Neuronal stem cell (in vitro differentiated cells): ENCODE measurements at regions not wholly inside any gene's neighbourhood (a gene's known extent, or its start where the extent isn't known, plus 50 kb on each side); places are given as distances from the start of the nearest gene placed in this dataset.

ENCODE experiments used
- DNase-seq: peaks from one replicate; pipeline ENCODE4 v3.0.0-alpha.2; 2013; ENCODE audit warnings: low spot score
- H2AFZ ChIP-seq: one replicate; pipeline ENCODE4 v1.6.1; 2013; ENCODE audit warnings: mild to moderate bottlenecking, low read length, inconsistent platforms
- H2AK5ac ChIP-seq: 2 replicates; pipeline ENCODE4 v1.6.1; 2013; ENCODE audit warnings: low read depth, mild to moderate bottlenecking, inconsistent platforms, low read length, moderate library complexity, mixed read lengths
- H2BK120ac ChIP-seq: 2 replicates; pipeline ENCODE4 v1.6.1; 2013; ENCODE audit warnings: low read depth, mild to moderate bottlenecking, inconsistent platforms, low read length, moderate library complexity, mixed read lengths
- H2BK12ac ChIP-seq: one replicate; pipeline ENCODE4 v1.6.1; 2013; ENCODE audit warnings: low read length, inconsistent platforms
- H2BK15ac ChIP-seq: 2 replicates; pipeline ENCODE4 v1.6.1; 2013; ENCODE audit warnings: mild to moderate bottlenecking, low read length, inconsistent platforms, mixed read lengths
- H2BK5ac ChIP-seq: one replicate; pipeline ENCODE4 v1.6.1; 2013; ENCODE audit warnings: inconsistent platforms, mild to moderate bottlenecking, low read length, moderate library complexity
- H3K14ac ChIP-seq: one replicate; pipeline ENCODE4 v1.6.1; 2013; ENCODE audit warnings: low read length, inconsistent platforms
- H3K18ac ChIP-seq: 2 replicates; pipeline ENCODE4 v1.6.1; 2013; ENCODE audit warnings: low read length, inconsistent platforms
- H3K23ac ChIP-seq: 2 replicates; pipeline ENCODE4 v1.6.1; 2013; ENCODE audit warnings: low read depth, mild to moderate bottlenecking, mixed read lengths, low read length, inconsistent platforms; ENCODE audit not compliant: poor library complexity
- H3K27ac ChIP-seq: replicated peaks from 3 replicates; pipeline ENCODE4 v1.5.1; 2013; ENCODE audit warnings: low read length, inconsistent platforms
- H3K27me3 ChIP-seq, 3 experiments: 2 replicates each; pipeline ENCODE4 v1.6.1; 2013; ENCODE audit warnings: low read length in 3 of 3, mild to moderate bottlenecking in 2 of 3, inconsistent platforms in 1 of 3, low read depth in 1 of 3, mixed read lengths in 1 of 3, moderate library complexity in 1 of 3; ENCODE audit not compliant: control insufficient read depth in 3 of 3, insufficient read depth in 3 of 3
- H3K36me3 ChIP-seq, 2 donors: replicated peaks in 1 of 2; 2 replicates each; pipeline ENCODE4 v1.6.1; 2013; ENCODE audit warnings: low read length in 2 of 2; ENCODE audit not compliant: control insufficient read depth in 2 of 2, insufficient read depth in 2 of 2
- H3K4ac ChIP-seq: 2 replicates; pipeline ENCODE4 v1.6.1; 2013; ENCODE audit warnings: inconsistent platforms, mild to moderate bottlenecking, low read length, moderate library complexity
- H3K4me1 ChIP-seq, 2 donors: 1 replicate in 1 of 2; 2 replicates in 1 of 2; pipeline ENCODE4 v1.6.1; 2013; ENCODE audit warnings: low read length in 2 of 2, low read depth in 1 of 2; ENCODE audit not compliant: control insufficient read depth in 2 of 2, insufficient read depth in 1 of 2
- H3K4me2 ChIP-seq: one replicate; pipeline ENCODE4 v1.6.1; 2013; ENCODE audit warnings: mild to moderate bottlenecking, low read length, inconsistent platforms; ENCODE audit not compliant: insufficient read depth, poor library complexity, severe bottlenecking
- H3K4me3 ChIP-seq, 2 donors: 2 replicates each; pipeline ENCODE4 v1.5.1; 2013; ENCODE audit warnings: low read length in 2 of 2, mild to moderate bottlenecking in 2 of 2, inconsistent platforms in 1 of 2, moderate library complexity in 1 of 2
- H3K79me1 ChIP-seq: one replicate; pipeline ENCODE4 v1.6.1; 2013; ENCODE audit warnings: low read depth, mild to moderate bottlenecking, inconsistent platforms, low read length, moderate library complexity
- H3K9ac ChIP-seq: one replicate; pipeline ENCODE4 v1.6.1; 2013; ENCODE audit warnings: mild to moderate bottlenecking, low read depth, low read length, inconsistent platforms; ENCODE audit not compliant: poor library complexity
- H3K9me3 ChIP-seq, 2 donors: replicated peaks in 1 of 2; 2 replicates each; pipeline versions ENCODE3 to v1.6.1; 2013; ENCODE audit warnings: low read length in 2 of 2, mild to moderate bottlenecking in 2 of 2, inconsistent platforms in 1 of 2, low read depth in 1 of 2, mixed read lengths in 1 of 2, moderate library complexity in 1 of 2; ENCODE audit not compliant: control insufficient read depth in 2 of 2, insufficient read depth in 1 of 2
- H4K8ac ChIP-seq: one replicate; pipeline ENCODE4 v1.6.1; 2013; ENCODE audit warnings: low read depth, mild to moderate bottlenecking, inconsistent platforms, low read length, moderate library complexity
- H4K91ac ChIP-seq: one replicate; pipeline ENCODE4 v1.6.1; 2013; ENCODE audit warnings: low read length, low read depth, mild to moderate bottlenecking, inconsistent platforms; ENCODE audit not compliant: poor library complexity
- WGBS, 2 donors: extraction: QIAGEN DNeasy Blood & Tissue Kit; methylation state at CpG; one replicate each; pipeline ENCODE4 v1.1.7; 2013; ENCODE audit warnings: missing lambda C conversion rate in 2 of 2, mixed read lengths in 1 of 2; ENCODE audit not compliant: insufficient read length in 2 of 2, insufficient replicate concordance in 1 of 2; ENCODE audit errors: extremely low coverage in 2 of 2; 5-methylcytosine and 5-hydroxymethylcytosine counted together

DNA sequence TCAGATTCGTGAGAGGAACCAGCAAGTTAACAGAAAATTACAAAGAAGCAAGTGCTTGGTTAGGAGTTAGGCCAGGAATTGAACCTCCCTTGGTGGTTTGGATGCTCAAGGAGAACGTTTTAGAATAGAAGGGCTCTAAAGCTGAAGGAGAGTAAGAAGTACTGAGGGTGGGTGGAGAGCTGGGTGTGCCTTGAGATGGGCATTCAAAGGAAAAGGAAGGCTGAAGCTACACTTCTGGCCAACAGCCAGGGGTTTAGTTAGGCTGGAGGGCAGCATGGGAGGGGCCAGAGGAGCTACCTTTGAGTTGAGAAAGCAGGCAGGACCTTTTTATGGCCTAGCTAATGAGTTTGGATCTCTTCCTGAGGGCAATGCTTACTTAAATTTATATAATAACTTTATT lies 421.2 kb downstream of the CCDC91 start:
- Histone ChIP-seq H2BK15ac (no peak overlapping the region), H4K8ac (no peak overlapping the region), H3K27me3 (no peaks in the 10 kb centered on the region), H4K91ac (no peak overlapping the region), H3K4me3 (no peak overlapping the region), H3K9me3 (no peaks in the 10 kb centered on the region), H3K14ac (no peak overlapping the region), H3K4ac (no peak overlapping the region), H3K23ac (no peak overlapping the region), H2AK5ac (no peak overlapping the region), H3K4me1 (no peaks in the 10 kb centered on the region), H3K79me1 (no peaks in the 10 kb centered on the region), H2AFZ (no peak overlapping the region), H3K36me3 (no peaks in the 10 kb centered on the region), H3K4me2 (no peak overlapping the region), H2BK120ac (no peak overlapping the region), H3K27ac (no peak overlapping the region), H2BK5ac (no peak overlapping the region), H3K18ac (no peak overlapping the region), H3K9ac (no peak overlapping the region), H2BK12ac (no peak overlapping the region)
- DNase-seq = no peak
- no CpG with 5 or more reads among the region's 2 CpGs for WGBS, 2 donors

- no peak overlapping the region for H2AK5ac ChIP-seq
- H2AFZ ChIP-seq = no peak overlapping the region
- H2BK12ac ChIP-seq = no peak overlapping the region
- no peak overlapping the region for H4K91ac ChIP-seq
- H3K18ac ChIP-seq = no peak overlapping the region
- no peak overlapping the region for H2BK120ac ChIP-seq
- no peak overlapping the region for H3K4me2 ChIP-seq
- H3K27me3 ChIP-seq = no peaks in the 10 kb centered on the region
- H3K4me3 ChIP-seq = no peak overlapping the region
- no peaks in the 10 kb centered on the region for H3K79me1 ChIP-seq
- no peak overlapping the region for H2BK5ac ChIP-seq
- no peak overlapping the region for H3K4ac ChIP-seq
- no peak for DNase-seq
- no peak overlapping the region for H3K27ac ChIP-seq
- no CpG with 5 or more reads among the region's 1 CpG for WGBS, 2 donors
- H3K9ac ChIP-seq = no peak overlapping the region
- H3K36me3 ChIP-seq = no peaks in the 10 kb centered on the region
- no peak overlapping the region for H3K23ac ChIP-seq
- H3K4me1 ChIP-seq = no peaks in the 10 kb centered on the region
- H2BK15ac ChIP-seq = no peak overlapping the region
- no peak overlapping the region for H4K8ac ChIP-seq
- H3K14ac ChIP-seq = no peak overlapping the region
- no peaks in the 10 kb centered on the region for H3K9me3 ChIP-seq
Measured at GRCh38 chr12:28618171-28618570, 427.9 kb downstream of the CCDC91 start.

DNA sequence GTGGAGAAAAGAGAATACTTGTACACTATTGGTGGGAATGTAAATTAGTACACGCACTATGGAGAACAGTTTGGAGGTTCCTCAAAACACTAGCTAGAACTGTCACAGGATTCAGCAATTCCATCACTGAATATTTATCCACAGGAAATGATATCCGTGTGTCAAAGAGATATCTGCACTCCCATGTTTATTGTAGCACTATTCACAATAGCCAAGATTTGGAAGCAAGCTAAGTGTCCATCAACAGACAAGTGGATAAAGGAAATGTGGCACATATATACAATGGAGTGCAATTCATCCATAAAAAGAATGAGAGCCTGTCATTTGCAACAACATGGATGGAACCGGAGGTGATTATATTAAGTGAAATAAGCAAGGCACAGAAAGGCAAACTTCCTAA lies 428.5 kb downstream of the CCDC91 start:
- H4K8ac ChIP-seq = no peak overlapping the region
- H2BK120ac ChIP-seq = no peak overlapping the region
- no peak overlapping the region for H3K4ac ChIP-seq
- H2AFZ ChIP-seq = no peak overlapping the region
- DNase-seq = no peak
- H3K4me3 ChIP-seq = no peak overlapping the region
- H3K27ac ChIP-seq = no peak overlapping the region
- H3K18ac ChIP-seq = no peak overlapping the region
- no peak overlapping the region for H2BK5ac ChIP-seq
- H2BK15ac ChIP-seq = no peak overlapping the region
- no peak overlapping the region for H3K14ac ChIP-seq
- H3K4me2 ChIP-seq = no peak overlapping the region
- WGBS, 2 donors = no CpG with 5 or more reads among the region's 3 CpGs
- no peak overlapping the region for H2BK12ac ChIP-seq
- H3K9me3 ChIP-seq = no peaks in the 10 kb centered on the region
- no peaks in the 10 kb centered on the region for H3K27me3 ChIP-seq
- H3K9ac ChIP-seq = no peak overlapping the region
- no peaks in the 10 kb centered on the region for H3K4me1 ChIP-seq
- H3K23ac ChIP-seq = no peak overlapping the region
- H4K91ac ChIP-seq = no peak overlapping the region
- no peaks in the 10 kb centered on the region for H3K79me1 ChIP-seq
- H3K36me3 ChIP-seq = no peaks in the 10 kb centered on the region
- no peak overlapping the region for H2AK5ac ChIP-seq

GRCh38 chr12:28620281-28620680 lies 430.0 kb downstream of the CCDC91 start:
- H3K9me3 ChIP-seq = no peaks in the 10 kb centered on the region
- H3K4me2 ChIP-seq = no peak overlapping the region
- H2AK5ac ChIP-seq = no peak overlapping the region
- H2AFZ ChIP-seq = no peak overlapping the region
- H3K9ac ChIP-seq = no peak overlapping the region
- no peak overlapping the region for H2BK120ac ChIP-seq
- H3K36me3 ChIP-seq = no peaks in the 10 kb centered on the region
- no peak overlapping the region for H3K18ac ChIP-seq
- H4K91ac ChIP-seq = no peak overlapping the region
- DNase-seq = no peak
- no peaks in the 10 kb centered on the region for H3K79me1 ChIP-seq
- H2BK5ac ChIP-seq = no peak overlapping the region
- no peak overlapping the region for H3K14ac ChIP-seq
- H3K27ac ChIP-seq = no peak overlapping the region
- H3K27me3 ChIP-seq = no peaks in the 10 kb centered on the region
- no peaks in the 10 kb centered on the region for H3K4me1 ChIP-seq
- no peak overlapping the region for H4K8ac ChIP-seq
- no peak overlapping the region for H3K4me3 ChIP-seq
- WGBS, 2 donors = no CpG with 5 or more reads among the region's 3 CpGs
- H2BK15ac ChIP-seq = no peak overlapping the region
- no peak overlapping the region for H3K4ac ChIP-seq
- no peak overlapping the region for H3K23ac ChIP-seq
- H2BK12ac ChIP-seq = no peak overlapping the region
